ENCODE measurements at regions not wholly inside any gene's neighbourhood (a gene's known extent, or its start where the extent isn't known, plus 50 kb on each side); places are given as distances from the start of the nearest gene placed in this dataset.

DNA sequence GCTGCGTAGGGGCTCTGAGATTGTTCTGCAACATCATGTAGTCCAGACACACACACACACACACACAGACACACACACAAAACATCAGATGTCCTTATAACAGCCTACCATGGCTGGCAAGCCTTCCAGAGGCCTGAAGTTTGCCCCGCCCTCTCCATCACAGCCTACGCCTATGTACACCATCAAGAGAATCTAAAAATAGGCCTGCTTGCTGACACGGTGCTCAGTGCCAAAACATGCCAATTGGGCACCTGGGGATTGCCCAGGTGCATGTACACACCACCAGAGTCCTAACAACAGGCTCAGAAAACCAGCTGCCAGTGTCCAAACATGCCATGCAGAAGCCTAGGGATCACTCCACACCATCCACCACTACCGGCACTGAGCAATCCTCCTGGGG, 391.7 kb upstream of the SPTLC3 start:
- TF ChIP-seq POLR2A (IDR thresholded peaks at IDR 0.05) (no peak), POLR2AphosphoS5 (IDR thresholded peaks at IDR 0.05) (no peak)
- TF ChIP-seq, protein P1, sequence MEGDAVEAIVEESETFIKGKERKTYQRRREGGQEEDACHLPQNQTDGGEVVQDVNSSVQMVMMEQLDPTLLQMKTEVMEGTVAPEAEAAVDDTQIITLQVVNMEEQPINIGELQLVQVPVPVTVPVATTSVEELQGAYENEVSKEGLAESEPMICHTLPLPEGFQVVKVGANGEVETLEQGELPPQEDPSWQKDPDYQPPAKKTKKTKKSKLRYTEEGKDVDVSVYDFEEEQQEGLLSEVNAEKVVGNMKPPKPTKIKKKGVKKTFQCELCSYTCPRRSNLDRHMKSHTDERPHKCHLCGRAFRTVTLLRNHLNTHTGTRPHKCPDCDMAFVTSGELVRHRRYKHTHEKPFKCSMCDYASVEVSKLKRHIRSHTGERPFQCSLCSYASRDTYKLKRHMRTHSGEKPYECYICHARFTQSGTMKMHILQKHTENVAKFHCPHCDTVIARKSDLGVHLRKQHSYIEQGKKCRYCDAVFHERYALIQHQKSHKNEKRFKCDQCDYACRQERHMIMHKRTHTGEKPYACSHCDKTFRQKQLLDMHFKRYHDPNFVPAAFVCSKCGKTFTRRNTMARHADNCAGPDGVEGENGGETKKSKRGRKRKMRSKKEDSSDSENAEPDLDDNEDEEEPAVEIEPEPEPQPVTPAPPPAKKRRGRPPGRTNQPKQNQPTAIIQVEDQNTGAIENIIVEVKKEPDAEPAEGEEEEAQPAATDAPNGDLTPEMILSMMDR (IDR thresholded peaks at IDR 0.05), result no peak

All from upper lobe of left lung (tissue), 4 donors.